NCI-H2227 (cell line): ENCODE measurements at regions not wholly inside any gene's neighbourhood (a gene's known extent, or its start where the extent isn't known, plus 50 kb on each side); places are given as distances from the start of the nearest gene placed in this dataset.

Experiments used
- DNase-seq: peaks from one replicate; lab custom pipeline; 2025; ENCODE audit not compliant: unreplicated experiment; lab: John Stamatoyannopoulos, UW

- no peak for DNase-seq
These were observed 50.7 kb upstream of the VTCN1 start for GRCh38 chr1:117261424-117261785.

GRCh38 chr1:117260761-117261423 lies 50.2 kb upstream of the VTCN1 start:
- no peak for DNase-seq
